Erythroblast (primary cell): ENCODE measurements at regions not wholly inside any gene's neighbourhood (a gene's known extent, or its start where the extent isn't known, plus 50 kb on each side); places are given as distances from the start of the nearest gene placed in this dataset.

ENCODE experiments used
- GATA1 ChIP-seq: IDR thresholded peaks from 2 replicates; pipeline ENCODE4 v1.6.1; 2011; ENCODE audit warnings: low read depth, mild to moderate bottlenecking, control low read depth, low read length, moderate library complexity
- POLR2A ChIP-seq: IDR thresholded peaks from 2 replicates; pipeline ENCODE4 v1.6.1; 2011; ENCODE audit warnings: mild to moderate bottlenecking, low read length

DNA sequence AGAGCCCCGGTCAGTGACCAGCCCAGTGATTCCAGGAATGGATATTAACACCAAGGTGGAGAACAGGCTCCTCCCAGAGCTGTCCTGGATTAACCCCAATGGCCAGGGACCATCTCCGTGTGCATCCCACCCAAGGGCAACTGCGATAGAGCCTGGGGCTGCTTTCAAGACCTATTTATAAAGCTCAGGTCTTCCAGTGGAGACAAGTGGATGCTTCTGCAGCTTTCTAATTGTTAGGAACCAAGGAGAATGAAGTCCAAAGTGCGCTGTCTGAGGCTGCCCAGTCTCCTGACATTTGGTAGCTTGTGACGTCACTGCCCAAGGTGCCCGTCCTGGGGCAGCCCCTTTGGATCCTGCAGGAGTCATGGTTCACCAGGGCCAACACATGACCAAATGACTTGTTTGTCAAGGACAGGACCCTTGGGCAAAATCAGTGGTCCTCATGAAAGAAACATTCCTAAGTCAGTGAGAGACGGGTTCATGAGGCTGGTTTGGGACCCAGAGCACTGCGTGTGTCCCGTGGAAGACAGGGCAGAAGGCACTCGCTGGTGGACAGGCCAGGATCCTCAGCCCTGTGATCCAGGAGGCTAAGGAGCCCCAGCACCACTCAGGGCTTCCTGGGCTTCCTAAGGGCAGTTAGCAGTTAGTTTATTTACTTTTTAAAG lies 174.9 kb downstream of the ANKRD60 start:
- TF ChIP-seq POLR2A = no peak
- no peak for TF ChIP-seq GATA1
